Peyer's patch (tissue), 4 donors: ENCODE measurements at regions not wholly inside any gene's neighbourhood (a gene's known extent, or its start where the extent isn't known, plus 50 kb on each side); places are given as distances from the start of the nearest gene placed in this dataset.

Experiments used
- POLR2A ChIP-seq, 2 donors: fragments of 450-650 bp; IDR thresholded peaks; one replicate each; pipeline ENCODE4 v1.5.1; 2017; ENCODE audit warnings: antibody characterized with exemption in 2 of 2, mild to moderate bottlenecking in 2 of 2, moderate library complexity in 2 of 2
- TF ChIP-seq, protein P1 (sequence below), 6 experiments: fragments of 450-650 bp in 4 of 6; fragments of 200-600 bp in 2 of 6; sonication (generic) in 1 of 6; IDR thresholded peaks; one replicate each; pipeline ENCODE4 v1.5.1; 2017 to 2019; ENCODE audit warnings: antibody characterized with exemption in 6 of 6, mild to moderate bottlenecking in 3 of 6, moderate library complexity in 1 of 6

DNA sequence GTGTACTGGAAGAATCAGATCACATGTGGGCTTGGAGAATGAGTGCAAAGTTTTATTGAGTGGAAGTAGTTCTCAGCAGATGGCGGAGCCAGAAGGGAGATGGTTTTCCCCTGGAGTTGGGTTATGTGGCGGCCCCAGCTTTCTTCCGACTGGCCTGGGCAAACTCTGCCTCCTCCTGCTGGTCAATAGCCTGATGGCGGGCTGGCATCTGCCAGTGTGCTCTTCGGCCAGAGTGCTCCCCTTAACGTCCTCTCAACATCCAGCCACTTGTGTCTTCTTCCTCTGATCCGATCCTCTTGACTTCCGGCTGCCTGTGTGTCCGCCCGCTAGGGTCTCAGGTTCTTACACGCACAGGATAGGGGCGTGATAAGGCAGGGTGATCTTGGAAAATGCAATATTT lies 741.3 kb downstream of the RNF144A start:
- TF ChIP-seq, protein P1, sequence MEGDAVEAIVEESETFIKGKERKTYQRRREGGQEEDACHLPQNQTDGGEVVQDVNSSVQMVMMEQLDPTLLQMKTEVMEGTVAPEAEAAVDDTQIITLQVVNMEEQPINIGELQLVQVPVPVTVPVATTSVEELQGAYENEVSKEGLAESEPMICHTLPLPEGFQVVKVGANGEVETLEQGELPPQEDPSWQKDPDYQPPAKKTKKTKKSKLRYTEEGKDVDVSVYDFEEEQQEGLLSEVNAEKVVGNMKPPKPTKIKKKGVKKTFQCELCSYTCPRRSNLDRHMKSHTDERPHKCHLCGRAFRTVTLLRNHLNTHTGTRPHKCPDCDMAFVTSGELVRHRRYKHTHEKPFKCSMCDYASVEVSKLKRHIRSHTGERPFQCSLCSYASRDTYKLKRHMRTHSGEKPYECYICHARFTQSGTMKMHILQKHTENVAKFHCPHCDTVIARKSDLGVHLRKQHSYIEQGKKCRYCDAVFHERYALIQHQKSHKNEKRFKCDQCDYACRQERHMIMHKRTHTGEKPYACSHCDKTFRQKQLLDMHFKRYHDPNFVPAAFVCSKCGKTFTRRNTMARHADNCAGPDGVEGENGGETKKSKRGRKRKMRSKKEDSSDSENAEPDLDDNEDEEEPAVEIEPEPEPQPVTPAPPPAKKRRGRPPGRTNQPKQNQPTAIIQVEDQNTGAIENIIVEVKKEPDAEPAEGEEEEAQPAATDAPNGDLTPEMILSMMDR (IDR thresholded peaks at IDR 0.05), result no peak
- TF ChIP-seq POLR2A (IDR thresholded peaks at IDR 0.05), result no peak
